BJ (cell line): ENCODE measurements at regions not wholly inside any gene's neighbourhood (a gene's known extent, or its start where the extent isn't known, plus 50 kb on each side); places are given as distances from the start of the nearest gene placed in this dataset.
"Not testable (repeated sequence)": the region's sequence is repeated elsewhere in the genome, so short reads cannot be mapped to it uniquely, and the experiment has no call there.

Experiments
- CTCF ChIA-PET: fragments of 350-600 bp; formaldehyde crosslinking; extraction: SDS; loops from one replicate; lab custom pipeline; 2021; ENCODE audit warnings: antibody characterized with exemption, inconsistent platforms; lab: Yijun Ruan, JAX
- POLR2A ChIA-PET: fragments of 300-600 bp; sonication (Branson Sonifier 250); formaldehyde crosslinking; extraction: SDS; loops from one replicate; lab custom pipeline; 2021; ENCODE audit warnings: antibody characterized with exemption; lab: Charles Lee
- DNase-seq: peaks from one replicate; pipeline ENCODE4 v3.0.0-alpha.2; 2011; ENCODE audit warnings: low read depth
- H3K27me3 ChIP-seq: 2 replicates; pipeline ENCODE4 v1.6.0; 2011; ENCODE audit warnings: low read length; ENCODE audit not compliant: control insufficient read depth, insufficient read depth
- H3K36me3 ChIP-seq: 2 replicates; pipeline ENCODE4 v1.5.1; 2011; ENCODE audit warnings: low read length; ENCODE audit not compliant: control insufficient read depth, insufficient read depth
- H3K4me3 ChIP-seq: 2 replicates; pipeline ENCODE4 v1.5.1; 2011; ENCODE audit warnings: low read depth, mild to moderate bottlenecking, control low read depth, low read length
- CTCF ChIP-seq: IDR thresholded peaks from 2 replicates; pipeline ENCODE4 v1.5.1; 2011; ENCODE audit warnings: low read depth, mild to moderate bottlenecking, control low read depth, inconsistent platforms, low read length, moderate library complexity; ENCODE audit not compliant: insufficient read depth

- no peak for DNase-seq
- POLR2A ChIA-PET, result no interaction called here
Measured at GRCh38 chr10:33858326-33858725, 523.9 kb upstream of the NRP1 start.

DNA sequence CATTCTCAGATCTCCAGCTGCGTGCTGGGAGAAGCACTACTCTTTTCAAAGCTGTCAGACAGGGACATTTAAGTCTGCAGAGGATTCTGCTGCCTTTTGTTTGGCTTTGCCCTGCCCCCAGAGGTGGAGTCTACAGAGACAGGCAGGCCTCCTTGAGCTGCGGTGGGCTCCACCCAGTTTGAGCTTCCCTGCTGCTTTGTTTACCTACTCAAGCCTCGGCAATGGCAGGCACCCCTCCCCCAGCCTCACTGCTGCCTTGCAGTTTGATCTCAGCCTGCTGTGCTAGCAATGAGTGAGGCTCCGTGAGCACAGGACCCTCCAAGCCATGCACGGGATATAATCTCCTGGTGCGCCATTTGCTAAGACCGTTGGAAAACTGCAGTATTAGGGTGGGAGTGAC, 518.8 kb upstream of the NRP1 start:
- CTCF ChIA-PET, POLR2A ChIA-PET, H3K27me3 ChIP-seq, H3K36me3 ChIP-seq, H3K4me3 ChIP-seq, DNase-seq: not testable (repeated sequence)

More at GRCh38 chr10:33858326-33858725, 523.9 kb upstream of the NRP1 start:
- no peaks in the 10 kb centered on the region for H3K36me3 ChIP-seq
- no peak overlapping the region for H3K4me3 ChIP-seq
- CTCF ChIA-PET, result no interaction called here
- no peak for TF ChIP-seq CTCF
- H3K27me3 ChIP-seq, result no peaks in the 10 kb centered on the region

DNA sequence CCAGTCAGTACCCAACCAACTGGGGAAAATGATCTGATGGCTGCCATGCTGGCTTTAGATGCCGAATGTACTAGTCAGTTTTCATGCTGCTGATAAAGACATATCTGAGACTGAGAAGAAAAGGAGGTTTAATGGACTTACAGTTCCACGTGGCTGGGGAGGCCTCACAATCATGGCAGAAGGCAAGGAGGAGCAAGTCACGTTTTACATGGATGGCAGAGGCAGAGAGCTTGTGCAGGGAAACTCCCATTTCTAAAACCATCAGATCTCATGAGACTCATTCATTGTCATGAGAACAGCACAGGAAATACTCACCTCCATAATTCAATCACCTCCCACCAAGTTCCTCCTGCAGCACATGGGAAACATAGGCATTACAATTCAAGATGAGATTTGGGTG, 508.9 kb upstream of the NRP1 start:
- Histone ChIP-seq H3K27me3 (no peaks in the 10 kb centered on the region), H3K36me3 (no peaks in the 10 kb centered on the region), H3K4me3 (no peak overlapping the region)
- ChIA-PET CTCF (no interaction called here), POLR2A (no interaction called here)
- DNase-seq, result no peak
- TF ChIP-seq CTCF, result no peak

GRCh38 chr10:33841678-33842077, 507.2 kb upstream of the NRP1 start:
- no peak for DNase-seq
- no peaks in the 10 kb centered on the region for H3K36me3 ChIP-seq
- no peak overlapping the region for H3K4me3 ChIP-seq
- CTCF ChIA-PET, result interaction anchor here (0.8 kb wide), 1 partner anchor 22 kb away, joined by 4 read pairs; no protein-coding TSS in a partner anchor
- no peaks in the 10 kb centered on the region for H3K27me3 ChIP-seq
- POLR2A ChIA-PET, result no interaction called here
- no peak for TF ChIP-seq CTCF

GRCh38 chr10:33838731-33839130, 504.3 kb upstream of the NRP1 start:
- POLR2A ChIA-PET, result no interaction called here
- Histone ChIP-seq H3K36me3 (no peaks in the 10 kb centered on the region), H3K27me3 (no peaks in the 10 kb centered on the region), H3K4me3 (no peak overlapping the region)
- CTCF ChIA-PET, result no interaction called here
- no peak for TF ChIP-seq CTCF
- no peak for DNase-seq

DNA sequence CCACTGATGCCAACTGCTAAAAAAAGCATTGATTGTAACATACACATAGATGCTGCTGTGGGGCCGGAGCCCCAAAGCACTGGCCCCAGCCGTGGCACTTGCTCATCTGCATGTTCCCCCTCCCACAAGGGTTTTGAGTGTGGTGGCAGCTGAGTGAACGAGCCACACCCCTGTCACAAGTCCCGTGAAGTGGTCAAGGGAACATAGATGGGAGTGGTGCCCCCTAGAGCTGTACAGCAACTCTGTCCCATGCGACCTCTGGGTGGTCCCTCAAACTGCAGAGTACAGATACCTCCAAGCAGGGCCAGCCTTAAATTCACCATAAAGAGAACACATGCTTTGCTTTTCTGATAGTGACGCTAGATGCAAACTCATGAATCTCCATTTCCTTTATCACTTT, 503.3 kb upstream of the NRP1 start:
- Histone ChIP-seq H3K27me3 (no peaks in the 10 kb centered on the region), H3K36me3 (no peaks in the 10 kb centered on the region), H3K4me3 (no peak overlapping the region)
- ChIA-PET POLR2A (no interaction called here), CTCF (no interaction called here)
- no peak for DNase-seq
- TF ChIP-seq CTCF, result no peak
